ENCODE measurements at regions not wholly inside any gene's neighbourhood (a gene's known extent, or its start where the extent isn't known, plus 50 kb on each side); places are given as distances from the start of the nearest gene placed in this dataset.
"Not testable (repeated sequence)": the region's sequence is repeated elsewhere in the genome, so short reads cannot be mapped to it uniquely, and the experiment has no call there.

GRCh38 chr2:147456779-147457178, 388.1 kb upstream of the ACVR2A start:
- DNase-seq, result peak; percentile 57

GRCh38 chr2:147451902-147452515, 392.8 kb upstream of the ACVR2A start:
- DNase-seq, result no peak

DNA sequence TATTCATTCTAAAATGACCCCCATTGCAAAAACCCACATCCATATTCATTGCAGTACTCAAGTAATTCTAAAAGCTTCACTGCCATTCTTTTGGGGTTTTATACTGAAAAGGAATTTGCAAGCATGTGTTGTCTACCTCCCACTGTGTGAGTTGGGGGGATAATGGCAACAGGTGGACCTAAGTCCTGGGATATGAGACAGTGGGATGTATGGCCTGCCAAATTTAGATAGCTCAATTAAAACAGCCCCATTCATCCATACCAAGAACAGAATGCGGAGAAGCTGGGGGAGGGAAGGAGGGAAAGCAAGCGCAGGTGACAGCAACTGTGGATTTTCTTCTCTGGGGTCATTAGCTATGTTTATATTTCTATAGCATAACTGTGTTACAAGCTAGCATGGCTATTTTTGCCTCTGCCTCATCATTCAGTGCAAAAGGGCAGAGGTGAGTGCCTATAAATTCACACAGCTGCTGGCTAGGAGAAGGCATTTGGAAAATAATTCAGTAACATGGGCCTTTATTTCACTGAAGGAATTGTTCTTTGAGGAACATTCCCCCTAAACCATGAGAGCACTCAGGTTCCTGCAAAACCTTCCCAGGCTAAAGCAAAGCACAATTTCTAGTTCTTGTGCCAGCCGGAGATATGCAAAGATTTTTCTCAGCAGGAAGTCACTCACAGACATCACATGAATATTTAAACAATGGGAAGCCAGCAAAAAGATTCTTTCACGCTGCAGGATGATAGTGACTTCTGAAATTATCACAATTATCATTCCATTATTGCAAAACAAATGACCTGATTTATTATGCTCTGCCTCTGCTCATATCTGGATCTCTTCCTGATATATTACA, 393.9 kb upstream of the ACVR2A start:
- no peak for DNase-seq

- DNase-seq, result no peak
Measured at GRCh38 chr2:147449323-147449991, 395.4 kb upstream of the ACVR2A start.

GRCh38 chr2:147442816-147443215, 402.0 kb upstream of the ACVR2A start:
- DNase-seq, result no peak

DNA sequence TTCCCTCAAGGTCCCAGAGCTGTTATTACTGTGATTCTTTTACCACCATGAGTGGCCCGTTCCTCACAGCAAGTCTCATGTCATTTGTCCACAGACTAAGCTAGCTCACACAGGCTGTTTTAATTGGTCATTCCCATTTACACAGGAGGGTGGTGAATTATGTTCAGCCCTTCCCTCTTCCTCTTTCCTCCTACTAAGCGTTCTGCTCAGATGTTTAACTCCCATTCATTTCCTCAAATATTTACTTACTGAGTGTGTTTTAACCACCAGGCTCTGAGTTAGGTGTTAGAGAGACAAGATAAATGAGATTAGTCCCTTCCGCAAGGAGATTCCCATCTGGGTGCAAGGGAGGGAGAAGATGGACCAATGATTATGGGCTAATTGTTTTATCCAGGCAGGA, 403.6 kb upstream of the ACVR2A start:
- no peak for DNase-seq

- peak; percentile 57 for DNase-seq
Measured at GRCh38 chr2:147440734-147441133, 404.1 kb upstream of the ACVR2A start.

GRCh38 chr2:147439986-147440385, 404.8 kb upstream of the ACVR2A start:
- no peak for DNase-seq

- no peak for DNase-seq
Measured at GRCh38 chr2:147438882-147439281, 405.9 kb upstream of the ACVR2A start.

- no peak for DNase-seq
Measured at GRCh38 chr2:147433822-147434221, 411.0 kb upstream of the ACVR2A start.

DNA sequence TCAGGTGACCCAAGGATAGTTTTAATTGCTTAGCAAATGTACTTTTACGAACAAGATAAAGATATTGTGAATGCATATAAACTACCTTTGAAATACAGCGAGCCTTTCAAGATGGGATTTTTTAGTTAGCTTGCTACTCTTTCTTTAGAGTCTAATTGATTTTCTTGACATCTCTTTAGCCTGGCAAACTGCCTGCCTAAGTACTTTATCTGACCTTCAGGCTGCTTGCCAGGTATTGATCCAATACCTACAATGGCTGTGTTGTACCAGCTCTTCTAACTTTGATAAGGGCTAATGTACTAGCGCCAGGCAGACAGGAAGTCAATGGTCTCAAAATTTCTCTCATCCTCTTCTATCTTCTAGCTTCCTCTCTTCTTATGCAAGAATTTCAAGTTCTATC, 414.4 kb upstream of the ACVR2A start:
- DNase-seq, result no peak

DNA sequence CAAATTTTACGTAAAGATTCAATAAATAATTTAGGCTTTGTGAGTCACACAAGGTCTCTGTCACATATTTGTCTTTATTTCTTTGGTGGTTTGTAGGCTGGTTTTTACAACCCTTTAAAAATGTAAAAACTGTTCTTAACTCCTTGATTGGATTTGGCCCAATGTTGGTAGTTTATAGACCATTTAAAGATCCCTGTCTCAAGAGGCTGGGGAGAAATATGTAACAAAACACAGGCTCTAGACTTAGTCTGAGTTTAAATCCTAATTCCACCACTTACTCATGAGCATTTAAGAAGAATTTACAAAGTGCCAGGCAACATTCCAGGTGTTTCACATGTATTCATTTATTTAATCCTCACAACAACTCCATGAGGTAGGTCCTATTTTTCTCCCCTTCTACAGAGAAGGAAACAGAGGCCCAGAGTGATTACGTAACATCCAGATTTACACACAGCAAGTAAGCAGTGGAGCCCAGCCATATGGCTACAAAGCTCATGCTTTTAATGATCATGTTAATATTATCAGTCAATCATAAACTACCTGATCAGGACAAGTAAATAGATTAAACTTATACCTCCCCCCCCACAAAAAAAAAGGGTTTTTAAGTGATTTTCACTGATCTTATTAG, 416.6 kb upstream of the ACVR2A start:
- DNase-seq, result no peak

DNA sequence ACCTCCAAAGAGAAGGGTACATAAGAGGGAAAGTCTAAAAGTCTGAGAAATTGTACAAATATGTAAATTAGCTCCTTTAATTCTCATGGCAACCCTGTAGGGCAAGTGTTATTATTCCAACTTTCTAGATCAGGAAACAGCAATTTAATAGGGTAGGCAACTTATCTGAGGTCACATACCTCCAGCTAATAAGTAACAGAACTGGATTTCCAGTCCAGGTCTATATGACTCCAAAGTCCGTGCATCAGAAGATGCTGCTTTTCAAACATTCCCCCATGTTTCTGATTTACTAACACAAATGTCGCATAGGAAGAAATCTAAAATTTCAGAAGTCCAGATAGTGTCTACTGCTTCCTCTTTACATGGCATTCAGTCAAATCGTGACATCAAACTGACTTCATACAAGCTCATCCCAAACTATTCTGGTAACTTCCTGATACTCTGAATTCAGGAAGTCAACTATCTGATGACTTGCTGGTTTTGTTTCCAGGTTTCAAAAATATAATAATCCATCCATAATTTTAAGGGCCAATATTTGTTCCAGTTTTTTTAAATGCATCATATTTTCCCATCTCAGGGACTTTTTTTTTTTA, 419.3 kb upstream of the ACVR2A start:
- no peak for DNase-seq

DNA sequence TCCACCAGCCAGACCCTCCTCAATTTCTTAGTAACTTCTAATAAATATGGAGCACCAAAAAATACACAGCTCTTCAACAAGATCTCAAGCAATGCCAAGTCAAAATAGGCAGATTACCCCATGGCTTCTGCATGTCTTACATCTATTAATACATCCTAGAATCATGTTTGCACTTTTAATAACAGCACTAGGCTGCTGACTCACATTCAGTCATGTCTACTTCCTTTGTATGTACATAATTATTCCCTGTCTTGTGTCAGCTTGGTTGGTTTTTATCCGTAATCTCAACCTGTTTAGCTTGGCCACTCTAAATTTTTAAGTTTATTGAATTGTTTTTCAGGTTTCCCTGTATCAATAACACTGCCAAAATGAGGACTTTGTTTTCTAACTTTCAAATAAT, 420.1 kb upstream of the ACVR2A start:
- DNase-seq, result no peak

- DNase-seq, result no peak
Measured at GRCh38 chr2:147420947-147421675, 423.7 kb upstream of the ACVR2A start.

- DNase-seq, result no peak
Measured at GRCh38 chr2:147420517-147420916, 424.3 kb upstream of the ACVR2A start.

- no peak for DNase-seq
Measured at GRCh38 chr2:147416099-147416498, 428.7 kb upstream of the ACVR2A start.

- DNase-seq, result not testable (repeated sequence)
Measured at GRCh38 chr2:147414656-147415055, 430.2 kb upstream of the ACVR2A start.

DNA sequence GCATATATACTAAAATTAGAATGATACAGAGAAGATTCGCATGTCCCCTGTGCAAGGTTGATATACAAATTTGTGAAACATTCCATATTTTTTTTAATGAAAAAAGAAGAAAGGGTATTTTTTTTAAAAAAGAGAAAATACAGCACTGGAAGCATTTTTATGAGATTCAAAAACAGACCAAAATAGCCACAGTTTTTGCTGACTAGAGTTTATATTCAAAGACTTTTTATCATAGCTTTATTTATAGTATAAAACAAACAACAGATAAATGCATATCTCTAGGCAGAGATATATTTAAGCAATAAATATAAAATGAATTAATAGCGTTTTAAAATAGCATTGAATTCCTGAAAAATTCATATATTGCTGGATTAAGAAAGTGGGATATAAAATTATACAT, 436.5 kb upstream of the ACVR2A start:
- DNase-seq, result no peak

- DNase-seq, result no peak
Measured at GRCh38 chr2:147405651-147406050, 439.2 kb upstream of the ACVR2A start.

DNA sequence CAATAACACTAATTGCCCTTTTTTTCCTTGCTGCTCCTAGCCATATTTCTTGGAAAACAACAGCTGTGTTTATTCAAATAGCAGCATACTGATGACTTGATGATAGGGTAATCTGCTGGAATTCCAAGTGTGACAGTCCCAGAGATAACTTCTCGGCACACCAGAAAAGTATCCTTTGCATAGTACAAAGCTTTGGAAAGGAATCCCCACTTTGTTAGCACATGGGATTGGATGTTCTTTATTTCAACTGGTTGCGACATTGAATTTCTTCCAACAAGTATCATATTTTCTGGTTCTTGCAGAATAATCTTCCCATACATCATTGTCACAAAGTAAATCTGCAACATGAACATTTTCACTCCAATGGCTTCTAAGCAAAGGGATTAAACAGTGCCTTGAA, 445.8 kb upstream of the ACVR2A start:
- DNase-seq, result no peak

GRCh38 chr2:147398301-147398700, 446.5 kb upstream of the ACVR2A start:
- DNase-seq, result no peak
